ENCODE measurements at regions not wholly inside any gene's neighbourhood (a gene's known extent, or its start where the extent isn't known, plus 50 kb on each side); places are given as distances from the start of the nearest gene placed in this dataset.

DNA sequence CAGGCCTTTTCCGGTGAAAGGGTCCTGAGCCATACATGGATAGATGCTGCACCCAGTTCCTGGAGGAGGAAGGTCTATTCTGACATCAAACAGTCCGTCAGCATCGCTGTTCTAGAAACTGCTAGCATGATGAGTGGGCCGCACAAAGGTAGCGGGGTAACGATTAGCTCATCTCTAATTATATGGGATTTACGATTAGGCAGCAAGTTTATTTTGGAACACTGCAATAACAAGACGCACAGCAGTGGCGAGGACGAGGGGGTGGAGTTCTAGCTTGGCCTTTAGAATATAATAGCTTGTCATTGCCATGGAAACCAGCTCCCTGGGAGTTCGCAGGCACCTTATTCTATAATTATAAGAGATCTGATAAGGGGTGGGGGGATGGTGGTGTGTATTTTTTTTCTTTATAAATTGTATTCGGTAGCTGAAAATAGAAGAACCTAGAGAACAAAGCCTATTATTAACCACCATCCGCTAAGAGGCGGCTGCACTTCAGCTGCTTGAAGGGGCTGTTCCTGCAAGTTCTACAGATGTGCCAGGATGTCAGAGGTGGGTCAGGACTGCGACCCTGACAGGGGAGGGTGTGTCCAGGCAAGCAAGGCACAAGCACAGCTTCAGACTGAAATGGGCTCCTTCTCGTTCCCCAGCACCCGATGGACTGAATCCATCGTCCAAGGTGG is 311.0 kb downstream of the AGTPBP1 start (continued):
- TF ChIP-seq, protein P1, sequence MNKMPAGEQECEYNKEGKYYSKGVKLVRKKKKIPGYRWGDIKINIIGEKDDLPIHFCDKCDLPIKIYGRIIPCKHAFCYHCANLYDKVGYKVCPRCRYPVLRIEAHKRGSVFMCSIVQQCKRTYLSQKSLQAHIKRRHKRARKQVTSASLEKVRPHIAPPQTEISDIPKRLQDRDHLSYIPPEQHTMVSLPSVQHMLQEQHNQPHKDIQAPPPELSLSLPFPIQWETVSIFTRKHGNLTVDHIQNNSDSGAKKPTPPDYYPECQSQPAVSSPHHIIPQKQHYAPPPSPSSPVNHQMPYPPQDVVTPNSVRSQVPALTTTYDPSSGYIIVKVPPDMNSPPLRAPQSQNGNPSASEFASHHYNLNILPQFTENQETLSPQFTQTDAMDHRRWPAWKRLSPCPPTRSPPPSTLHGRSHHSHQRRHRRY (tag by site-specific recombination; IDR thresholded peaks at IDR 0.05): no peak
- TF ChIP-seq ZBTB11 (tag by site-specific recombination; conservative IDR thresholded peaks at IDR 0.05; ENCODE audit: low read depth): peak; percentile 21; the same call in 1 of the 2 replicates
- no peak for TF ChIP-seq ZNF37A (tag by site-specific recombination; IDR thresholded peaks at IDR 0.05)
- peak; percentile 82 for TF ChIP-seq IKZF3 (tag by site-specific recombination; IDR thresholded peaks at IDR 0.05)
- no peak for TF ChIP-seq ZNF785 (tag by site-specific recombination; IDR thresholded peaks at IDR 0.05)
- no peak for TF ChIP-seq ZNF211 (tag by site-specific recombination; IDR thresholded peaks at IDR 0.05; ENCODE audit: low read depth)
- TF ChIP-seq GLIS1 (tag by site-specific recombination; IDR thresholded peaks at IDR 0.05): peak; percentile 86
- TF ChIP-seq TRIM28 (IDR thresholded peaks at IDR 0.05; ENCODE audit: borderline replicate concordance, low read length): no peak; the same call in 1 of the 2 replicates
- no peak for TF ChIP-seq ZNF76 (tag by site-specific recombination; IDR thresholded peaks at IDR 0.05; ENCODE audit: borderline replicate concordance, low read depth)
- no peak for TF ChIP-seq ZNF561 (tag by site-specific recombination; IDR thresholded peaks at IDR 0.05; ENCODE audit: borderline replicate concordance)
- TF ChIP-seq ZNF513 (tag by site-specific recombination; IDR thresholded peaks at IDR 0.05): no peak
- no peak for TF ChIP-seq ZNF610 (tag by site-specific recombination; IDR thresholded peaks at IDR 0.05; ENCODE audit: borderline replicate concordance)
- 0 out of 2 replicates have a peak, but pooled peaks have one; percentile 41 for TF ChIP-seq ZNF2 (tag by site-specific recombination; IDR thresholded peaks at IDR 0.05)
- TF ChIP-seq ZNF354C (tag by site-specific recombination; IDR thresholded peaks at IDR 0.05; ENCODE audit: borderline replicate concordance, low read depth): no peak
- TF ChIP-seq ZNF350 (tag by site-specific recombination; IDR thresholded peaks at IDR 0.05): no peak
- TF ChIP-seq, protein P2, sequence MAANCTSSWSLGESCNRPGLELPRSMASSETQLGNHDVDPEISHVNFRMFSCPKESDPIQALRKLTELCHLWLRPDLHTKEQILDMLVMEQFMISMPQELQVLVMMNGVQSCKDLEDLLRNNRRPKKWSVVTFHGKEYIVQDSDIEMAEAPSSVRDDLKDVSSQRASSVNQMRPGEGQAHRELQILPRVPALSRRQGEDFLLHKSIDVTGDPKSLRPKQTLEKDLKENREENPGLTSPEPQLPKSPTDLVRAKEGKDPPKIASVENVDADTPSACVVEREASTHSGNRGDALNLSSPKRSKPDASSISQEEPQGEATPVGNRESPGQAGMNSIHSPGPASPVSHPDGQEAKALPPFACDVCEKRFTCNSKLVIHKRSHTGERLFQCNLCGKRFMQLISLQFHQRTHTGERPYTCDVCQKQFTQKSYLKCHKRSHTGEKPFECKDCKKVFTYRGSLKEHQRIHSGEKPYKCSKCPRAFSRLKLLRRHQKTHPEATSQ (tag by site-specific recombination; IDR thresholded peaks at IDR 0.05): no peak
- no peak for TF ChIP-seq ZNF701 (tag by site-specific recombination; IDR thresholded peaks at IDR 0.05)
- no peak for TF ChIP-seq HOXA7 (CRISPR knock-in tag; IDR thresholded peaks at IDR 0.05; ENCODE audit: borderline replicate concordance)
- peak; percentile 73 for TF ChIP-seq ZBTB21 (tag by site-specific recombination; IDR thresholded peaks at IDR 0.05)
- peak; percentile 78 for TF ChIP-seq ZEB2 (tag by site-specific recombination; IDR thresholded peaks at IDR 0.05)
- no peak for TF ChIP-seq ZNF132 (tag by site-specific recombination; IDR thresholded peaks at IDR 0.05; ENCODE audit: borderline replicate concordance)
- TF ChIP-seq ZNF114 (tag by site-specific recombination; IDR thresholded peaks at IDR 0.05): no peak
- TF ChIP-seq ZNF654 (tag by site-specific recombination; IDR thresholded peaks at IDR 0.05; ENCODE audit: low read depth): no peak
- TF ChIP-seq ZNF792 (tag by site-specific recombination; IDR thresholded peaks at IDR 0.05): no peak
- no peak for TF ChIP-seq ZNF221 (tag by site-specific recombination; IDR thresholded peaks at IDR 0.05; ENCODE audit: borderline replicate concordance)
- peak; percentile 71; the same call in 1 of the 2 replicates for TF ChIP-seq OVOL3 (tag by site-specific recombination; IDR thresholded peaks at IDR 0.05)
